ENCODE measurements at regions not wholly inside any gene's neighbourhood (a gene's known extent, or its start where the extent isn't known, plus 50 kb on each side); places are given as distances from the start of the nearest gene placed in this dataset.

GRCh38 chr7:133199831-133200230 lies 53.0 kb upstream of the EXOC4 start:
- 3% methylated on average over 2 of the region's 2 CpGs for WGBS (ENCODE audit: insufficient coverage, low coverage, missing lambda C conversion rate)
- ATAC-seq (no peak), DNase-seq (ENCODE audit: extremely low read depth in 1 of 4, low spot score in 3 of 4) (no peak), FAIRE-seq (no peak)
- intact Hi-C loops (cut with micrococcal nuclease): loop anchor here (10.0 kb wide), 1 partner anchor 265 kb away; no protein-coding TSS in a partner anchor
- H2AFZ ChIP-seq (ENCODE audit: low read depth, low read length): no peak overlapping the region
- no peaks in the 10 kb centered on the region for H3K4me1 ChIP-seq (replicated peaks in 1 of 2; ENCODE audit: control insufficient read depth in 2 of 2, insufficient read depth in 2 of 2, low read length in 2 of 2)
- in situ Hi-C loops (cut with MboI): no loop called here
- H3K4me2 ChIP-seq (ENCODE audit: insufficient read depth, low read length): no peak overlapping the region
- no peaks in the 10 kb centered on the region for H3K9me3 ChIP-seq (replicated peaks; ENCODE audit: control insufficient read depth, insufficient read depth, low read depth, low read length)
- no peak overlapping the region for H3K4me3 ChIP-seq
- no TSS peak for BruUV-seq (replicated peaks)
- H3K79me2 ChIP-seq (ENCODE audit: control insufficient read depth, insufficient read depth, low read length): no peaks in the 10 kb centered on the region
- CTCF ChIA-PET (ENCODE audit: low intra/inter-chr PET ratio): no interaction called here
- TF ChIP-seq ZNF766 (CRISPR knock-in tag; conservative IDR thresholded peaks at IDR 0.05): no peak
- TF ChIP-seq ZNF253 (CRISPR knock-in tag; conservative IDR thresholded peaks at IDR 0.05): no peak
- no peak for TF ChIP-seq ZNF212 (CRISPR knock-in tag; IDR thresholded peaks at IDR 0.05)
- TF ChIP-seq, protein P1, sequence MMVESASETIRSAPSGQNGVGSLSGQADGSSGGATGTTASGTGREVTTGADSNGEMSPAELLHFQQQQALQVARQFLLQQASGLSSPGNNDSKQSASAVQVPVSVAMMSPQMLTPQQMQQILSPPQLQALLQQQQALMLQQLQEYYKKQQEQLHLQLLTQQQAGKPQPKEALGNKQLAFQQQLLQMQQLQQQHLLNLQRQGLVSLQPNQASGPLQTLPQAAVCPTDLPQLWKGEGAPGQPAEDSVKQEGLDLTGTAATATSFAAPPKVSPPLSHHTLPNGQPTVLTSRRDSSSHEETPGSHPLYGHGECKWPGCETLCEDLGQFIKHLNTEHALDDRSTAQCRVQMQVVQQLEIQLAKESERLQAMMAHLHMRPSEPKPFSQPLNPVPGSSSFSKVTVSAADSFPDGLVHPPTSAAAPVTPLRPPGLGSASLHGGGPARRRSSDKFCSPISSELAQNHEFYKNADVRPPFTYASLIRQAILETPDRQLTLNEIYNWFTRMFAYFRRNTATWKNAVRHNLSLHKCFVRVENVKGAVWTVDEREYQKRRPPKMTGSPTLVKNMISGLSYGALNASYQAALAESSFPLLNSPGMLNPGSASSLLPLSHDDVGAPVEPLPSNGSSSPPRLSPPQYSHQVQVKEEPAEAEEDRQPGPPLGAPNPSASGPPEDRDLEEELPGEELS (CRISPR knock-in tag; IDR thresholded peaks at IDR 0.05; ENCODE audit: borderline replicate concordance): no peak
- TF ChIP-seq ZBTB7A (IDR thresholded peaks at IDR 0.05; ENCODE audit: borderline replicate concordance, control insufficient read depth, low read depth, low read length): no peak
- TF ChIP-seq SMARCA5 (IDR thresholded peaks at IDR 0.05): no peak
- TF ChIP-seq DIDO1 (tag; IDR thresholded peaks at IDR 0.05; ENCODE audit: low read depth): no peak
- H3K27ac ChIP-seq (ENCODE audit: extremely low read depth, low read depth, low read length): no peak overlapping the region
- no peak overlapping the region for H3K9ac ChIP-seq (ENCODE audit: insufficient read depth in 1 of 2, low read depth in 2 of 2, low read length in 2 of 2)
- POLR2A ChIA-PET: no interaction called here
- no peaks in the 10 kb centered on the region for H4K20me1 ChIP-seq (replicated peaks; ENCODE audit: control insufficient read depth, insufficient read depth, low read length)
- peaks cover 23 to 35% of the 10 kb centered on the region in 2 experiments for H3K27me3 ChIP-seq (ENCODE audit: control insufficient read depth in 2 of 2, insufficient read depth in 2 of 2, low read length in 2 of 2)
- H3K9me1 ChIP-seq (ENCODE audit: control insufficient read depth, insufficient read depth, low read length): no peaks in the 10 kb centered on the region
- H3K36me3 ChIP-seq (ENCODE audit: control insufficient read depth, insufficient read depth, low read length): no peaks in the 10 kb centered on the region
